HT-29 (cell line): ENCODE measurements at regions not wholly inside any gene's neighbourhood (a gene's known extent, or its start where the extent isn't known, plus 50 kb on each side); places are given as distances from the start of the nearest gene placed in this dataset.
"Not testable (repeated sequence)": the region's sequence is repeated elsewhere in the genome, so short reads cannot be mapped to it uniquely, and the experiment has no call there.

ENCODE experiments used
- DNase-seq: peaks from one replicate; pipeline ENCODE4 v3.0.0-alpha.2; 2015; ENCODE audit warnings: low spot score

GRCh38 chr7:55743454-55743717, 119.2 kb downstream of the SEPTIN14 start:
- DNase-seq = not testable (repeated sequence)

GRCh38 chr7:55742651-55743453, 119.7 kb downstream of the SEPTIN14 start:
- DNase-seq = not testable (repeated sequence)

DNA sequence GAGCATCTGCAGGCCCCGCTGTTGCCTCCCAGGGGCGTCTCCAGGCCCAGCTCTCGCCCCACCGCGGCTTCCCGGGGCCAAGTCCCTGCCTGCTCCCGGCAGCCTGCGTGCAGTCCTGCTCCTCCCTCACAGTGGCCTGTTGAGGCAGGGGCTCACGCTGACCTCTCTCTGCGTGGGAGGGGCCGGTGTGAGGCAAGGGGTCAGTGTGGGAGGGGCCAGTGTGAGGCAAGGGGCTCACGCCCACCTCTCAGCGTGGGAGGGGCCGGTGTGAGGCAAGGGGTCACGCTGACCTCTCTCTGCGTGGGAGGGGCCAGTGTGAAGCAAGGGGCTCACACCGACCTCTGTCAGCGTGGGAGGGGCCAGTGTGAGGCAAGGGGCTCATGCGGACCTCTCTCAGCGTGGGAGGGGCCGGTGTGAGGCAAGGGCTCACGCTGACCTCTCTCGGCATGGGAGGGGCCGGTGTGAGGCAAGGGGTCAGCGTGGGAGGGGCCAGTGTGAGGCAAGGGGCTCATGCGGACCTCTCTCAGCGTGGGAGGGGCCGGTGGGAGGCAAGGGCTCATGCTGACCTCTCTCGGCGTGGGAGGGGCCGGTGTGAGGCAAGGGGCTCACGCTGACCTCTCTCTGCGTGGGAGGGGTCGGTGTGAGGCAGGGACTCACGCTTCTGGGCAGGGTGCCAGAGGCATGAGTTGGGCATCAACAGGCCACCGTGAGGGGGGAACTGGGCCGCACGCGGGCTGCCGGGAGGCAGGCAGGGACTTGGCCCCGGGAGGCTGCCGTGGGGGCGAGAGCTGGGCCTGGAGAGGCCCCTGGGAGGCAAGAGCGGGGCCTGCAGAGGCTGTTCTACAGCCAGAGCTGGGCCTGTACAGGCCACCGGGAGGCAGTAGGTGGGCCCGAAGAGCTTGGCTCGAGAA, 120.6 kb downstream of the SEPTIN14 start:
- not testable (repeated sequence) for DNase-seq

DNA sequence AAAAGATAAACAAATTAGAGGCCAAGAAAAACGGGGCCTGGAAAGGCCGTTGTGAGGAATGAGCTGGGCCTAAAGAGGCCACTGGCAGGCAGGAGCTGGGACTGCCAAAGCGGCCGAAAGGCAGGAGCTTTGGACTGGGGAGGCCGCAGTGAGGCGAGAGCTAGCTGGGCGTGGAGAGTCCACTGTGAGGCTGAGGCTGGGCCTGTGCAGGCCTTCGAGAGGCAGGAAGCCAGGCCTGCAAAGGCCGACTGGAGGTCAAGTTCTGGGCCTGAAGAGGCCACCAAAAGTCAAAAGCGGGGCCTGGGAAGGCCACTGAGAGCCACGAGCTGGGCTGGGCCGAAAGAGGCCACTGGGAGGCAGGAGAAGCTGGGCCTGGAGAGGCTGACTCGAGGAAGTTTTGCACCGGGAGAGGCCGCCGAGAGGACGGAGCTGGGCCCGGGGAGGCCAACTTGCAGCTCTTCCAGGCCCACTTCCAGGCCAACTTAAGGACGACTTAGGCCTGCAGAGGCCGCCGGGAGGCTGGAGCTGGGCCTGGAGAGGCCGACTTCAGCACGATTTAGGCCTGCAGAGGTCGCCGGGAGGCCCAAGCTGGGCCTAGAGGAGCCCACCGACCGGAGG, 121.8 kb downstream of the SEPTIN14 start:
- DNase-seq = not testable (repeated sequence)

DNA sequence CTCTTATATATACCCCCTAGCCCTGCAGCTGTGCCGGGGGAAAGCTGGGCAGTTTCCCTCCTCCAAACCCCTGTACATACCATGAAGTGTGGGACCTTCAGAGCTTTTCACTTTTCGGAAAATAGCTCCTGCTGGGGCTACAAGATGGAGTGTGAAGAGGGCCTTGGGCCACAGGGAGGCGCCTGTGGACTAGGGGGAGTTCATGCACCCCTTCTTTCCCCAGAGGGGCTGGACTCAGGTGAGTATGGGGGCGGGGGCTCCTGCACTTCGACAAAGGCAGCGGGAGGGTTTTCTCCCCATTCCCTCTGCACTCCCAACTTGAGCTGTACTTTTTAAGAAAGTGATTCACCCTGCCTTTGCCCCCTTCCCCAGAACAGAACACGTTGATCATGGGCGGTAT, 122.5 kb downstream of the SEPTIN14 start:
- DNase-seq = not testable (repeated sequence)

DNA sequence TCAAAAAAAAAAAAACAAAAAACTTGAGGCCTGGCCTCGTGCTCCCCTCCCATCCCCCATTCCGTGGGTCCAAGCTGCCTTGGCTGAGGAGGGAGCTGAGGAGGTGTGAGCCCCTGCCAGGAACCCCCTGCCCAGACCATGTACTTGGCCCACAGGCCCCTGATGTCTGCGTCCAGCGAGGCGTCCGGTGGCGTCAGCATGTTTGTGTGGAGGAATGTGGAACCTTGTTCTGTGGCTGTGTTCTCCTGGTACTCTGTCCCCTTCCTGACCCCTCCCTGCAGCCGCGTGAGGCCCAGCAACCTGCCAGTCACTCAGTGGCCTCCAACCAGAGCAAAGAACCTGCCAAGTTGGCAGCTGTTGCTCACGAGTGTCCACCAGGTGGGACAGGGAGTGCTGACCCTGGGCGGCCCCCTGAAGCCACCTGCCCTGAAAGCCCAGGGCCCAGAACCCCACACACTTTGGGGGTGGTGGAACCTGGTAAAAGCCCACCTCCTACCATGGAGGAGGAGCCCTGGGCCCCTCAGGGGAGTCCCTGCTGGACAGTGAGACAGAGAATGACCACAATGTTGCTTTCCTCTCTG, 125.8 kb downstream of the SEPTIN14 start:
- DNase-seq = not testable (repeated sequence)

- DNase-seq = no peak
Observed at GRCh38 chr7:55733241-55734140, 129.1 kb downstream of the SEPTIN14 start.

GRCh38 chr7:55731931-55732330, 130.6 kb downstream of the SEPTIN14 start:
- DNase-seq = no peak

DNA sequence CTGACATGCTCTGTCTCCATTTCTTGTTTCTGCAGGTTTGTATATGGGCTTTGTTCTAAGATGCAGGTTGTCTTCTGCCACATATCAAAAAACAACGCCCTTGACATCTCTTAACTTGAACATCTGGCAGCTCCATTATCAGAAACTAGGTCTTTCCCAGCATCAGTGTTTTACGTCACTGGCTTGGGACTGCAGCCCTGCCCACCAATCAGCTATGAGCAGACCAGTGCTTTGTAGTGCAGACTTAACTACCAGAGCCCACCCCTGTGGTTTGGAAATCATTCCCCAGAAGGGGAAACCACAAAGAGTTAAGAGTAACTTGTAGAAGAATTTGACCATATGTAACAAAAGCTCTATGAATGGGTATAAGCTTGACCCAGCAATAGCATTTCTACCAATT, 132.4 kb downstream of the SEPTIN14 start:
- DNase-seq = no peak

DNA sequence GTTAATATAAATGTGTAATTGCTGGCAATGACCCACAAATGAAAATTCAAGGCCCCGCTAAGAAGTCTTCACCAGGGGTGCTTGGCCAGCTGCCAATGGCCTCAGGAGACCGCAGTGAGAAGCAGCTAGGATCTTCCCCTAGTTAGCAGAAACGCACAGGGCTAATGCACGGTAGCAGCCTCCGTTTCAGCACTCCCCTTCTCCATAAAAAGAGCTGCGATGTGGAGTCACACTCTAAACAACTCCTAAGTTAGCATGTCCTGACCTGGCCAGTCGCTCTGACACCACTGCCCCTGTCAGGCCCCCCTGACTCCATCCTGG, 139.0 kb downstream of the SEPTIN14 start:
- no peak for DNase-seq

DNA sequence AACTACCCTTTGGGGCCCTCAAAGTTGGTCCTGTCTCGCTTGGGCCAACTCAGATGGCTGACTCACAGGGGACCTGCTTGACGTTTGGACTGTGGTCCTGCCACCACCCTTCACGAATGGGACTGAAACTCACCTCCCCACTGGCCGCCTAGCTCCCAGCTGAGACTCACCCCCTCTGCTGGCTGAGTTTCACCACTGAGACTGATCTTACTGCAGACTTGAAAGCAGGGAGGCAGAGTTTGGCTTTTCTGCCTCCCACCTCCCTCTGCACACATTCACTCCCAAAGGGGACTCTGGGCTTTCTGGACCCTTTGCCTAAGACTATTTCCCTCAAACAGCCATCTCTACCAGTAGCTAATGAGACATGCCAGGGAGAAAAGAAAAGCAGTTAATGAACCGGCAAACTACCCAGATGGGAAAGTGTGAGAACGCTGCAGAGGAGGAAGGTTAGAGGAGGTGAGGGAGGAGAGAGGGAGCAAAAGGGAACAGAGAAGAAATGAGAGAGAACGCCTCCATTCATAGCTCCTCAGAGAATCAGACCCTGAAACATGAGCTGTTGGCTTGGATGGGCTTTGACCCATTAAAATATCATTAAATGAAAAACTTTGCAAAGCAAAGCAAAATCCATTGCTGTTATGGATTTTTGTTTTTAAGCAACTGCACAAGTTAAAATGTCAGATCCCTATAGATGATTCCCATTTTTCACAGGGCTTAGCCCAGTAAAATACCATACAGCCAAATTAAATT, 139.5 kb downstream of the SEPTIN14 start:
- DNase-seq = not testable (repeated sequence)

GRCh38 chr7:55721004-55721403, 141.5 kb downstream of the SEPTIN14 start:
- DNase-seq = not testable (repeated sequence)

DNA sequence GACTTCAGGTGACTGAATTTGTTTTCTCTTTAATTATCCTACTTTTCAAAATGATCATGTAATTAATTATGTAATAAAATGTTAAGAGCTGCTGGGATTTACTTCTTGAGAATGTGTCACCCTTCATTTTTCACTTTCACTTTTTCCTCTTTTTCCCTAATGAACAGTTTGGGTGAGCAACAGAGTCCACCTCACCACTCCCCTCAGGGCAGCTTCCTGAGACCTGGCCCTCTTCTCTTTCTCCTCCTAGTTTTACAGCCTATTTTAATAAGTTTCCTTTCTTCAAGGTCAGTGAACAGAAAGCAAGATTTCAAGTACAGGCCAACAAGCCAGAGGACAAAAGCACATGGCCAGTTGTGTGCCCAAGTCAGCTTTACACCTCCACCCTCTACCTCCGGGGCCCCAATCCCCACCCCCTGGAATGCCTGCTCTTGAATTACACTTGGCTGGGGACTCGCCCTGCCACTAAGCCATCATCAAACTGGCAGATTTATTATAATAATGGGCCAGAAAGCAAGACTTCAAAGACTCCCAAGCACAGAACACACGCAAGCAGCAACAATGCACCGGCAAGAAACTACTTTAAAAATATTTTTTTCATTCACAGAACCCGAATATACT, 143.1 kb upstream of the VOPP1 start:
- not testable (repeated sequence) for DNase-seq

DNA sequence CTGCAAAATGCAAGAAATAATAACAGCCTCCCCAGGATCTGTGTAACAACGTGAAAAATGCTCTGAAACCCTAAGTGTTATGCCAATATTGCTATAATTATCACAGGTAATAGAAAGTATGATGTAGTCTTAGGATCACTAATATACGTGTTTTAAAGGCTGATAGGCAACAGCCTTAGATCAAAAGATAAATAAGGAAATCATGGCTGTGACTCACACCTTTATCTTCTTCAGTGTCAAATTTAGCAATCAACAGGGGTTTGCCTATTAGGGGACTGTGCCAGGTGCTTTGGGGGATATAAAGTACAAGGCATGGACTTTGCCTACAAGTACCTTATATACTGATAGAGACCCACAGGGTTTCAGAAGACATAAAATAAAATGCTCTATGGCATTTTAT, 142.1 kb upstream of the VOPP1 start:
- not testable (repeated sequence) for DNase-seq

GRCh38 chr7:55710312-55710711, 138.0 kb upstream of the VOPP1 start:
- not testable (repeated sequence) for DNase-seq

GRCh38 chr7:55708028-55708427, 135.7 kb upstream of the VOPP1 start:
- DNase-seq = not testable (repeated sequence)

DNA sequence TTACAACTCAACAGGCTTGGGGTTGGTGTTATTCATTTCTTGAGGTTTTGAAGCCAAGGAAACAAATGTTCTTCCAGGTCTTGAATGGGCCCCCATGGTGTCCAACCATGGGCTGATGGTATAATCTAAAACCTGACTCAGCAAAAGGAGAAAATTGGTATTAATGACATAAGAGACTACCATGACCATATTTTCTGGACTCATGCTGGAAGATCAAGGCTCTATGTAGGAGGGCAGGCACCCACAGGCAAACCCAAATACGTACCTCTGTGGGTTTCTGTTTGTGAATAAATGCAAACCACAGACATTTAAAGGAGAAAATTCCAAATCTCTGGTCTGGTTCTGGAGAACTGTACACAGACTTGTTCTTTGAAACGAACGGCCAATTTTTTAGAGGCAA, 135.1 kb upstream of the VOPP1 start:
- not testable (repeated sequence) for DNase-seq

DNA sequence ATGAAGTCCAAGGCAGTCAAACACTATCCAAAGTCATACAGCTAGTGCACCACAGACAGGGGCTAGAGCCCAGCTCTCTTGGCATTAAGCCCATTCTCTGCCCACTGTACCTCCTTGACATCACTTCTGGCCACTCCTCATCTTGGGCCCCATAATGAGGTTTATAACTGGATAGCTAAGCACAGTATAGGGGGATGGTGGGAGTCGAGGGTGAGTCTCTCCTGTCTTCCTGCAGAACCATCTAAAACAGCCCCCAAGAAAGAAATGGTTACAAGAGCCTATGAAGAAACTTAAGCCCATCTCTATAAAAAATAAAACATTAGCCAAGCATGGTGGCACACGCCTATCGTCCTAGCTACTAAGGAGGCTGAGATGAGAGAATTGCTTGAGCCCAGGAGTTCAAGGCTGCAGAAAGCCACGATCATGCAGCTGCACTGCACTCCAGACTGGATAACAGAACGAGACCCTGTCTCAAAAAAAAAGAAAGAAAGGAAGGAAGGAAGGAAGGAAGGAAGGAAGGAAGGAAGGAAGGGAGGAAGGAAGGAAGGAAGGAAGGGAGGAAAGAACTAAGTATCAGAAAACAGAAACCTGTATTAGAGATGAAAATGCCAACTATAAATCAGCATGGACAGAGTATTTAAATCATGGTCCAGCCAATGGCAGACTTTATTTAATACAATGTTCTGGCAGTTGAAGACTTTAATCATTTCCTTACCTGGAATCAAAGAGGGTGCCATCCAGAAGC, 134.3 kb upstream of the VOPP1 start:
- not testable (repeated sequence) for DNase-seq
